ENCODE measurements at regions not wholly inside any gene's neighbourhood (a gene's known extent, or its start where the extent isn't known, plus 50 kb on each side); places are given as distances from the start of the nearest gene placed in this dataset.
"Not testable (repeated sequence)": the region's sequence is repeated elsewhere in the genome, so short reads cannot be mapped to it uniquely, and the experiment has no call there.

DNA sequence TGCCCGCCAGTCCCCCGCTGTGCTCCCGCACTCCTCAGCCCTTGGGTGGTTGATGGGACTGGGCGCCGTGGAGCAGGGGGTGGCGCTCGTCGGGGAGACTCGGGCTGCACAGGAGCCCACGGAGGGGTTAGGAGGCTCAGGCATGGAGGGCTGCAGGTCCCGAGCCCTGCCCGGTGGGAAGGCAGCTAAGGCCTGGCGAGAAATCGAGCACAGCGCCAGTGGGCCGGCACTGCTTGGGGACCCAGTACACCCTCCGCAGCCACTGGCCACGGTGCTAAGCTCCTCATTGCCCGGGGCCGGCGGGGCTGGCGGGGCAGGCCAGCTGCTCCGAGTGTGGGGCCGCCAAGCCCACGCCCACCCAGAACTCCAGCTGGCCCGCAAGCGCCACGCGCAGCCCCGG is 1496.5 kb upstream of the LRRTM3 start:
- DNase-seq = not testable (repeated sequence)

DNA sequence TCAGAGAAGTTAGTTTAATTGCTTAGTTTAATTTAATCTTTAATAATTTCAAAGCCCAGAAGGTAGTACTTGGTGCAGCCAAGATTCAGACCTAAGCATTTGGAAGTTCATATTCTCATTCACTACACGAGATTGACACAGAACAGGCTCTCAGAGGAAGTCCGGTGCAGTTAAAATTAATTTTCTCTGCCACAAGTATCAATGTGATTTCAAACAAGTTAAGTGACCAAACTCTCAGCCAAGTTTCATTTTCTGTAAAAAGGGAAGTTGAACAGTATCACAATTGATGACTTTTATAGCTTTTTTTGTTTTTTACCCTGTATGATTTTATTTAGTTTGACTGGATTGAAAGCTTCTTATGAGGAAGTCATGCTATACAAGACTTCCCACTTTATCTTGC is 1494.9 kb upstream of the LRRTM3 start:
- DNase-seq = peak; percentile 26 to 33

DNA sequence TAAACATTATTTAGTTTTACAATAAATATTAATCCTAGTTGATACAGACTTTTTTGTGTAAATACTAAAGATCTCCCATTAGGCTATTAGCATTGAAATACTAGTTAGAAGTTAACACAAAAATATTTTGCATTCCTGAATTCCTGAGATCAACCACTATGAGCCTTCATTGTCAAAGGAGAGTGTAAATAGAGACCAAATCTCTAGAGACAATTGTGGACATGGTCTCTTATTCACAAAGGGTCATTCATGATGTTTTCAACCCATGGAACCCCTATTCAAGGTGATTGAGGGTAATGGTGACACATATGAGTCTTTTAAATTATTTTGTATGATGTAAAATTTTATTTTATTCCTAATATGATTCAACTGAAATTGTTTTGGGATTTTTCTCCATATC is 1454.8 kb upstream of the LRRTM3 start:
- DNase-seq = no peak

DNA sequence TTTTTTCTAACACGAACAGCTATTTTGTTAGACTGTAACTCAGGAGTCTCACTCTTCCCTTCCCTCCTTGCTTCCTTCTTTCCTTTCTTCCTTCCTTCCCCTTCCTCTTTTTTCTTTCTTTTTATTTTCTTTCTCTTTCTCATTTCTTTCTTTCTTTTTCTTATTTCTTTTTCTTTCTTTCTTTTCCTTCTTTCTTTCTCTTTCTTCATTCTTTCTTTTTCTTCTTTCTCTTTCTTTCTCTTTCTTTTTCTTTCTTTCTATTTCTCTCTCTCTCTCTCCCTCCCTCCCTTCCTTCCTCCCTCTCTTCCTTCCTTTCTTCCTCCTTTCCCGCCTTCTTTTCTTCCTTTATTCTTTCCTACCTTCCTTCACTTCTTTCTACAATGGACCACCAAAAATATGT is 1443.0 kb upstream of the LRRTM3 start:
- no peak for DNase-seq

DNA sequence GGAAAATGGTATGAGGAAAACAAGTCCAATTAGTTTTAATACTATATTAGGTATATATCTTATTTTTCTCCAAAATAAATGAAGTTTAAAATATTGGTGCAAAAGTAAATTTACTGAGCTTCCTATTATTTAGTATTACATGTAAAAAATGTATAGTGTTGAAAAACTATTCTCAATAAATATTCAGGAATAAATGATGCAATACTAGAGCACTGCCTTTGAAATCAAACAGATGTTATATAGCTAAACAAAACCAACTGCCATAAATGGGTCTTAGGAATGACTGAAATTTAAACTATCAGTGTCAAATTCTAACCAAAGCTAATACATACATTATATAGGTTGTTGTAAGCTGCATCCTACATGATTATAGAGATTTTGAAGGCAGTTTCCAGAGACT is 1434.0 kb upstream of the LRRTM3 start:
- DNase-seq = no peak

DNA sequence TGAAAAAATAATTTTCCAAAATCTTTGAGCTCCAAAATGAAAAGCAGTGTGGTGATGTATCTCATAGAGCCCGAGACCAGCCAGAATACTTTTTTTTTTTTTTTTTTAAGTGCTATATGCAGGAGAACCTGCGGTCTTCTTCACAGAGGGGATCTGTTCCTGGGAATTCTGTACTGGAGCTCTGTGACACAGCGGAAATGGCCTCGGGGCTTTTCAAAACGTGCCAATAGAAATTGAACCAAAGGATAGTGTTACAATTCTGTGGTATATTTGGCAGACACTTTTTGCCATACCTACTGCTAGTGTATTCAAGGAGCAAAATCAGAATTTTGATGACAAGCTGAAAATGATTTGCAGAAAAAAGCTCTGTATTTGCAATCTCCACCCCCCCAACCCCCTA is 1429.3 kb upstream of the LRRTM3 start:
- no peak for DNase-seq

DNA sequence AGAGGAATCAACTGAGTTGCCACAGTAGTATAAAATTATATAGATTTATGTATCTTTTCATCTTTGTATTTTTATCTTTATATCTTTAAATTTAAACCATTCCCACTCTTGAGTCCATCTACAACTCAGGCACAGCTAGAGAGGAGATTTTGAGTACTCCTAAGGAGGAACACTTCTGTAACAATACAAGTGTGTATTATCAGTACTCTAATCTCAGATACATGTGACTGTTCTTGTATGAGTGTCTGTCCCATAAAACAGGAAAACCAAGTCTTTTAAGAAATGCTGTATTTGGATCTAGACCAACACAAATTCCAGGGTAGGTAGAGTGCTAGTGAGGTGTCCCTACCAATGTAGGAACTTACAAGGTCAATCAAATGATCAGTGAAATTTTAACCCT is 1428.0 kb upstream of the LRRTM3 start:
- no peak for DNase-seq

DNA sequence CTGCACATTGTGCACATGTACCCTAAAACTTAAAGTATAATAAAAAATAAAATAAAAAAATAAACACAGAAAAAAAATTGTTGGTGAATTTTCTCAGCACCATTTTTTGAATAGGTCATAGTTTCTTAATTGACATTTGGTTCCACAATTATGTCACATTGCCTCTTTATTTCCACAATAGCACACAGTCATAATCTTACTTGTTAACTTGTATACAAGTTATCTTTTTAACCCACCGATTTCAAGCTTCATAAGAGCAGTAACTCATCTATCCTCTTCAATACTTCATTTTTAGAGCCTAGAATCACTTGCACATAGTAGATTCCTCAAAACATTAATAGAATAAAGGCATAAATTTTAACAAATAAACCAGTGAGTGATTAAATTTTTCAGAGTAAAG is 1425.1 kb upstream of the LRRTM3 start:
- no peak for DNase-seq

DNA sequence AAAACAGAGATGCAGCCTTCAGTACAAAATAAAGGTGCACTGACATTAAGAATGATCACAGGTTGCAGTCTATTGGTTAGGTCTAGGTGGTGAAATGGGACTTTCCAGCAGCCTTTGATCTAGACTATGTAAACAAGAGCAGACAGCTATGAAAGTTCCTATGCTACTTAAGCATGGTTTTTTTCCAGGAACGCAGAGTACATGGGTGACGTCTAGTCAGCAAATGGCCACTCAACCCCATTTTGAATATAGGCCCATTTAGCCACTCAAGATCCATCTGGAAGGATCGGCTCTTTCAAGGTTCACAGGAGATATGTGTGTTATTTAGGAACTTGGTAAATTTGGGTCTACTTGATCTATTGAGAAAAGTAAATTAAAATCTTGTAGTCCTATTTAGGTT is 1424.6 kb upstream of the LRRTM3 start:
- no peak for DNase-seq

DNA sequence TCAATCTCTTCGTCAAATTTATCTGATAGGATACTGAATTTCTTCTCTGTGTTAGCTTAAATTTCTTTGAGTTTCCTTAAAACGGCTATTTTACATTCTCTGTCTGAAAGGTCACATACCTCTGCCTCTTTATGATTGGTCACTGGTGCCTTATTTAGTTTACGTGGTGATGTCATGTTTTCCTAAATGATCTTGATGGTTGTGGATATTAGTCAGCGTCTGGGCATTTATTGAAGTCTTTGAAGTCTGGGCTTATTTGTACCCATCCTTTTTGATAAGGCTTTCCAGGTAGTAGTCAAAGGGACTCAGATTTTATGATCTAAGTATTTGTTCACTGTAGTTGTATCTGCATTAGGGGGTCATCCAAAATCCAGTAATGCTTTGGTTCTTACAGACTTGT is 1407.5 kb upstream of the LRRTM3 start:
- no peak for DNase-seq

DNA sequence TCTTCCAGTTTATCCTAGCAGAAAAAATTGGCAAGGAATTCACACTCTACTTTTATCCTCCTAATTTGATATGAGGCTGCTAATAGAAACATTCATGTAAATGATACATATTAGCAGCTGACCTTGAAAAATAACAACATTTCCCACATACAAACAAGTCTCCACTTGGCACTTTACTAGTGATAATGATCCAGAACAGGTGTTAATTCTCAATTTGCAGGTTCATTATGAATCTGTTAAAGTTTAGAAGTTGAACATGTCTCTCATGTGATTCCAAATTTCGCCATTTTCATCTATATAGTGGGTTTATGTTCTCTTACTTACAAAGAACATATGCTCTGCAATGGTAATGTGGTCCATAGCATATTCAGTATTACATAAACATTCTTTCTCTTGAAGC is 1396.8 kb upstream of the LRRTM3 start:
- DNase-seq = no peak

DNA sequence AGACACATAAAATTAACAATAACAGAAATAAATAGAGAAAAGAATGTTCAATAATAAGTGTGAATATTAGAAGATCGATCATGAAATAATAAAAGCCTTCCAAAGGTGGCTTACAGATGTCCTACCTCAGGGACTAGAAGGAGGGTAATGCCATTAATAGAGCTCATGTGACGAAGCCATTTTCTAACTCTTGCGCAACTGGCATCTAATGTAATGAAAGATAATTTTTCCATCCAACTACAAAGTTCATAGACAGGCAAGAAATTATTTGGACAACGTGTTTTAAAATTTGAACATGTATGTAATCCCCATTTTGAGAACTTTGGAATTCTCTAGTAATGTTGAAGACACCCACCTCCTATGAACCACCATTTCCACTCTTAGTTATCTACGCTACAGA is 1394.3 kb upstream of the LRRTM3 start:
- DNase-seq = no peak

DNA sequence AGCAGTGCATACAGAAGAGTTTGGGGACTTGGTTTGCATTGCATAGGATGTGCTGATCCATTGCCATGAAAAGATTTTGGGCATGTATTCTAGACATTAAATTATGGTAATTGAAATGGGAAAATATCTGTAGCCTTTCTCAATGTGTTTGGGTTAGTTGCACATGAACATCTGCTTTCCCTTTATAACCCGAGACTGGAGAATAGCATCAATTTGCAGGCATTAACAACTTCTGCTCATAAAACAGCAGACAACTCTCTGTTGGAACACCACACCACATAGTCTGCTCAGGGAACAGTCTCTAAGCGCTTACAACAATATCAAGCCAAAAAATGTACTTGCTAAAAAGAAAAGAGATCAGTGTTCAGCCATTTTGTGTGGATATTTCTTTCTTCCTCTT is 1391.1 kb upstream of the LRRTM3 start:
- DNase-seq = no peak

DNA sequence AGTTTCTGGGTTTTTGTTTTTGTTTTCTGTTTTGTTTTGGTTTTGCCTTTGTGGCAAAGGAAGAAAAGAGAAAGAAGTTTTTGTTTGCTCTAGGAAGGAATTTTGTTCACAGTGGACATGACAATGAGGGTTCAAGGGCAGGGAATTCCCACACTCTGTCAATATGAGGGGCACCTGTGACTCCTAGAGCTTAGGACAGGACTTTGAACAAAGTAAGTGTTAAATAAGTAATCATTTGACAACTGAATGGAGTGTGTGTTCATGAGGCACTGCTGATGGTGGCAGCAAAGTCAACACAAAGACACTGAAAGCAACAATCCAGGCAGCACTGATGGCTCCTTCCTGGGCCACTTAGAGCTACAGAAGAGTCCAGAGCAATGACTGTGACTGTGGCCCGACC is 1381.1 kb upstream of the LRRTM3 start:
- DNase-seq = no peak

DNA sequence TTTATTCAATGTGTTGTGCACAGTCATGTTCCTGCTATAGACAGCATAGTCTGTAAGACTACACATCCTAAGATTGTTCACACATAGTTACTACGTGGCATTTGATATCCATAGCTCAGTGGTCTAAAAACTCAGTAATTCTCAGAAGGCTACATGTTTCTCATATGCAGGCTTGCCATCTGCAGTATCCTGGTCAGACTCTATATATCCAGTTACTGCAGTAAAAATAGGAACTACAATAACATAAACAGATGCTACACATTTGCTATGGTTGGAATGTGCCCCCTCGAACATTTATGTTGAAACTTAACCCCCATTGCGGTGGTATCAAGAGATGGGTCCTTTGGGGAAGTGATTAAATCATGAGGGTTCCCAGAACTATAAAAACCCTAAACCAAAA is 1377.8 kb upstream of the LRRTM3 start:
- no peak for DNase-seq

DNA sequence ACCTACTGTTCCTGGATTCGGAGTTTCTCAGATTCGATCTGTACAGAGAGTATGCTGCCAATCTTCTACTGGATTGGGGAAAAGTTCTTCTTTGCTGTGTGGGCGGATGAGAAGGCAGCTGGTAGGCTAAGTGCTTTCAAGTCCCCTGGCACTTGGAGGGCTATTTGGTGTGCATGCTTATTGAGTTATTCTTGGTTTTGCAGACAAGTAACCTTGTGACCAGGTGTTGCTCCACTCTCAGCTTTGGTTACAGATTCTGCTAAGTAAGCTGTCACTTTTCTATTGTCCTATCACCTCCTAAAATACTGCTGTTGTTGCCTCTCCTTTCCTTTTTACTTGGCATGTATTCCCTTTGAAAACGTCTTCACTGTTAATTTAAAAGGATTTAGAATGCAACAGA is 1375.1 kb upstream of the LRRTM3 start:
- no peak for DNase-seq

DNA sequence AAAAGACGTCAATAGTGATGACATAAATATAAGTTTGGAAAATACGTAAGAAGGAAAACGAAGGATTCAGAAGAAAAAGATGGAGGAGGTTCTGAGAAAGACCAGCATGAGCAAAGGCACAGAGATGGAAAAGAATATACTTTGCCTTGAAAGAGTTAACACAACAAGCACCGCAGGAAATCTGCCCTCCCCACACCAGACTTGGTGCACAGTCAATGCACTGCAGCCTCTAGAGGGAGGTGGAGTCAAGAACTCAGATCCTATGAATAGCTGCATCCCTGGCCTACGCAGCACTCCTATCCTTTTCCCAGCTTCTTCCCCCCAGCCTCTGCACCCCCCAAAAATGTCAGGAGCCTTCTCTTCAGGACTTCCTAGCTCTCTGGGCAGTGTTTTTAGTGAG is 1370.6 kb upstream of the LRRTM3 start:
- no peak for DNase-seq

DNA sequence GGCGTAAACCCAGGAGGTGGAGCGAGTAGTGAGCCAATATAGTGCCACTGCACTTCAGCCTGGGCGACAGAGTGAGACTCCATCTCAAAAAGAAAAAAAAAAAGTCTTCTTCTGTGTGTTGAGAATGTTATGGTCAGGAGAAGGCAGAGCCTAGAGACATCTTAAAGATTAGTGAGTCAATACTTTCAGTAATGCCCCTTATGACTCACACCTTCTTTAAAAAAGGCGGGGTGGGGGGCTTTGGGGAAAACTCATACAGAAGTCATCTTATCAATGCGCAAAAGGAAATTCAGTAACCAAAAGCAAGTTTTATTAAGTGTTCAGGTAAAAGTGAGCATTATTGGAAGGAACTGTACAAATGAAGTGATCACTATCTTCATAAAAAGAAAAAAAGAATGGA is 1369.8 kb upstream of the LRRTM3 start:
- no peak for DNase-seq

DNA sequence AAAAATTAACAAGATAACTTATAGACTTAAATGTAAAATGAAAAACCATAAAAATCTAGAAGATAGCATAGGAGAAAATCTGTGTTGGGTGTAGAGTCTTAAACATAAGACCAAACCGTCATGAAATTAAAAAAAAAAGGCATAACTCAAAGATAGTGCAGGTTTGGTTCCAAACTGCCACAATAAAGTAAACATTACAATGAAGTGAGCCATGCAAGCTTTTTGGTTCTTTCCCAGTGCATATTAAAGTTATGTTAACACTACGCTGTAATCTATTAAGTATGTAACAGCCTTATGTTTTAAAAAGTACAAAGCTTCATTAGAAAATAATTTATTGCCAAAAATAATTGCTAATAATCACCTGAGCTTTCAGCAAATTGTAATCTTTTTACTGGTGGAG is 1366.5 kb upstream of the LRRTM3 start:
- no peak for DNase-seq

DNA sequence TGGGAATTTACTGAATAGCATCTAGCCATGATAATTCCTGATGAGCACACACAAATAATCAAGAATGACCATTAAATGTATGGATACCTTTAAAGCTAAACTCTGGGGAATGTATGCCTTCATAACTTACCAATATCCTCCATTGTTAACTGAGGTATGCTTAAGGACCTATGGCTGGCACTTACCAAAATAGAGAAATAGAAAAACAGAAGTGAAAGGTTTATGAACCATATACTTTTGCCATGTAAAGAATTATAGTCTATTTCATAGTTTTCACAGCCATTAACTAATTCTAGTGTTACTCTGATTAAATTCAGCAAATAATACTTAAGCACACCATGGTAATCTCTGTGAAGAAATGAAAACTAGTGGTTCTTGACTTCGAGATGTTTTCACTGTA is 1360.6 kb upstream of the LRRTM3 start:
- no peak for DNase-seq

DNA sequence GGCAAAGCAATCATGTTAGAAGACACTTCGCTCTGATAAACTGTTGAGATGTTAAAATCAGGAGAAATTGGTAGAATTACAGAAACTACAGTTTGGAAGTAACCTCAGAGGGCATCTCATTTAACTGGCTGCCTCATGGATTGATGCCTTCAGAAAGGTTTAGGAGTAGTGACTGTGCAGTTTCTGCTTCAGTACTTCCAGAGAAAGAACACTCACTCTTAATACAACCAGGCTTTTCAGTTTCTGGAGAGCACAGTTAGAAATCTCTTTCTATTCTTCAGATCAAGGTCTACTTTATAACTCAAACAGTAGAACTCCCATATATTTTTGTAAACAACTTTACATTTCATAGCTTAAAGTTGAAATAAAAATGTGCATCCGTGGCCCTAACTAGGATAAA is 1358.9 kb upstream of the LRRTM3 start:
- no peak for DNase-seq

DNA sequence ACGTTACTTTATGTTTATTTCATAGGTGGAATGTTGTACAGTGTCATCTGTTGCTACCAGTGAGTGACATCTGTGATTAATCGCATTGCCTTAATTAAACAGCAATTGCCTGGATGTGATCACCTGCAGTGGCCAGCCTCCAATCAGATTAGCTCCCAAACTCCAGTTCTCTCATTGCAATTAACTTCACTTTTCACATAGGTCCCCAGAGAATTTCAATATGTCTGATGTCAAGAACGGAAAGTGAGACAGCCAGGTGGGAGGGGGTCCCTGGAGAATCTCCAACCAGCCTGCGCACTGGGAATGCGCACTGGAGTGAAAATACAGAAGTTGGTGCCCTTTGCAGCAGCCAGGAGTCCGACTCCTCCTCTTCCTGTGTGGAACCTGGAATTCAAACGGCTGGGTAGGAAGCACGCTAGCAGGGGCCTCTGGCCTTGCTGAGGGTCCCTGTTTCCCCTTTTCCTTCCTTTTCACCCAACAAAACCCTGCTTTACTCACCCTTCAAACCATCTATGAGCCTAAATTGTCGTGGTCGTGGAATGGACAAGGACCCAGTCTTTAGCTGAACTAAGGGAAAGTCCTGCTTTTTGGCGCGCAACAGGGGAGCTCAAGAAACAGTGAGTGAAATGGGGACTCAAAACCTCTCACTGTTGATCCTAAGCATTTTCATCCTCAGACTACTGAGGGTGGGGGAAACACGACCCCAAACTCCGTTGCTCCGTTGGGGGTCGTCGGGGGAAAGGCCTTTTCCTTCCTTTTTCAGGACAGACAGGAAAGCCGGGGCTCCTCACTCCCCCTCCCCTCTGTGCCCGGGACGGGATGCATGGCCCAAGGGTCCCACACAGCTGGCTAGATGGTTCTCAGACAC is 1355.5 kb upstream of the LRRTM3 start:
- DNase-seq = no peak

DNA sequence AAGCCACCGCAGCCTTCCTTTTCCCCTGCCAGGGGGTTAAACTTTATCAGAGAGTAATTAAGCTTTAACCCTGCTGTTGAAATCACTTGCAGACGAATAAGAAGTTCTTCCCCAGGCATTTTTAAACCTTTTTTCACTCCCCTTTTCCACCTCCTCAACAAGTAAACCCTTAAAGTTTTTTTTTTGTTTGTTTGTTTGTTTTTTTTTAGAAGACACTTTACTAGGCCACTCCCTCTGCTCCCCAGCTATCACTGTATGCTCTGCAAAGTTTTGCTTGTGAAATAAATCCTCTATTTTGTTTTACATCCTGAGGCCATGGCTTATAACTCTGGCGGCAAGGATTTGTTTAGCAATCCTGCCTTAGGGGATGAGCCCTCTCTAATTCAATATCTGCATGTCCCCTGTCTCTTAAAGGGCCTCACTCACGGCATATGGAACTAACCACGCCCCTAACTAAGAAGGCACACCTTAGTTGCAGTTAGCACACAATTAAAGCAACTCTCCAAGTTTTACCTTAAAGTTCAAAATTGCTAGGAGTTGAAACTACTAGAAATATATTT is 1354.7 kb upstream of the LRRTM3 start:
- no peak for DNase-seq

DNA sequence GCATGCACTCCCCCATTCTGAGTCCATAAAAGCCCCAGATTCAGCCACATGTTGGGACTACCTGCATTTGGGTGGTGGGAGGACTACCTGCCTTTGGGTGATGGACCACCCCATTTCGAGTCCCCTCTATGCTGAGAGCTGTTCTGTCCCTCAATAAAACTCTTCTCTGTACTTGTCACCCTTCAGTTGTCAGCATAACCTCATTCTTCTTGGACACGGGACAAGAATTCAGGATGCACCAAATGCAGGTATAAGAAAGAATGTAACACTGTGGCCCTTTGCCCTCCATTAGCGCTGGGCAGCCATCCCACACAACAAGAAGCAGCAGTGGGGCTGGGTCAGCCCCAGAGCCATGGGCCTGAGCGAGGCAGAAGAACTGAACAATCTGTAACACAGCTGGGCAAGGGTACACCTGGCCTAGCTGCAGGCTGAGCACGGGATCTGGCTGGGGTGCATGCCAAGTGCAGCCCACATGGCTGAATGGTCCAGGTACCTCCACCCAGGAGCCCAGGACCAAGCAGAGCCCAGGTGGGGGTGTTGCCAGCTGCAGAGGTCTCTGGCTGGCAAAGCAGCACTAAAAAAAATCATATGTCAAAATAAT is 1344.3 kb upstream of the LRRTM3 start:
- DNase-seq = no peak

All from Kasumi-1 (cell line).